GM12875 (cell line): ENCODE measurements at regions not wholly inside any gene's neighbourhood (a gene's known extent, or its start where the extent isn't known, plus 50 kb on each side); places are given as distances from the start of the nearest gene placed in this dataset.

Experiments
- H3K4me3 ChIP-seq: one replicate; pipeline ENCODE4 v1.5.1; 2011; ENCODE audit warnings: low read depth, low read length, control low read depth
- TF ChIP-seq, protein P1 (sequence below): IDR thresholded peaks from 2 replicates; pipeline ENCODE4 v1.5.1; 2011; ENCODE audit warnings: low read depth, mild to moderate bottlenecking, control low read depth, inconsistent platforms, low read length, moderate library complexity, borderline replicate concordance; ENCODE audit not compliant: insufficient read depth

DNA sequence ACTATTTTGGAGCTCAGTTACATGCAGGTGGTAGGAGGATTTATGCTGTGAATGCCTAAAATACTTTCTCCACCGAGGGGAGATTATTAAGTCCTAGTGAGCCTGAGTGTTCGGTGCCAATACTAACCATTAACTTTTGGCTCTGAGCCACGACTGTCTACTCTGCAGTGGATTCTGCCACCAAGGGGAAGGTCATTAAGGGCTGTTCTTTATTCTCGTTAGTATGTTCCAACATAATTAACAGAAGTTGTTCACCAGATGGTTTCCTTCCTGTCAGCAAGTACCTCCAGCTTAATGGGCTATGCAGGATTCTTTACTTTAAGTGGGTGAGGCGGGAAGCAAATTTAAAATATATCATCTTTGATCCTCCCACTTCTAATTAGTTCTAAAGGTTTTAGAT lies 326.3 kb downstream of the BMP4 start:
- TF ChIP-seq, protein P1, sequence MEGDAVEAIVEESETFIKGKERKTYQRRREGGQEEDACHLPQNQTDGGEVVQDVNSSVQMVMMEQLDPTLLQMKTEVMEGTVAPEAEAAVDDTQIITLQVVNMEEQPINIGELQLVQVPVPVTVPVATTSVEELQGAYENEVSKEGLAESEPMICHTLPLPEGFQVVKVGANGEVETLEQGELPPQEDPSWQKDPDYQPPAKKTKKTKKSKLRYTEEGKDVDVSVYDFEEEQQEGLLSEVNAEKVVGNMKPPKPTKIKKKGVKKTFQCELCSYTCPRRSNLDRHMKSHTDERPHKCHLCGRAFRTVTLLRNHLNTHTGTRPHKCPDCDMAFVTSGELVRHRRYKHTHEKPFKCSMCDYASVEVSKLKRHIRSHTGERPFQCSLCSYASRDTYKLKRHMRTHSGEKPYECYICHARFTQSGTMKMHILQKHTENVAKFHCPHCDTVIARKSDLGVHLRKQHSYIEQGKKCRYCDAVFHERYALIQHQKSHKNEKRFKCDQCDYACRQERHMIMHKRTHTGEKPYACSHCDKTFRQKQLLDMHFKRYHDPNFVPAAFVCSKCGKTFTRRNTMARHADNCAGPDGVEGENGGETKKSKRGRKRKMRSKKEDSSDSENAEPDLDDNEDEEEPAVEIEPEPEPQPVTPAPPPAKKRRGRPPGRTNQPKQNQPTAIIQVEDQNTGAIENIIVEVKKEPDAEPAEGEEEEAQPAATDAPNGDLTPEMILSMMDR: no peak
- H3K4me3 ChIP-seq: no peak overlapping the region

DNA sequence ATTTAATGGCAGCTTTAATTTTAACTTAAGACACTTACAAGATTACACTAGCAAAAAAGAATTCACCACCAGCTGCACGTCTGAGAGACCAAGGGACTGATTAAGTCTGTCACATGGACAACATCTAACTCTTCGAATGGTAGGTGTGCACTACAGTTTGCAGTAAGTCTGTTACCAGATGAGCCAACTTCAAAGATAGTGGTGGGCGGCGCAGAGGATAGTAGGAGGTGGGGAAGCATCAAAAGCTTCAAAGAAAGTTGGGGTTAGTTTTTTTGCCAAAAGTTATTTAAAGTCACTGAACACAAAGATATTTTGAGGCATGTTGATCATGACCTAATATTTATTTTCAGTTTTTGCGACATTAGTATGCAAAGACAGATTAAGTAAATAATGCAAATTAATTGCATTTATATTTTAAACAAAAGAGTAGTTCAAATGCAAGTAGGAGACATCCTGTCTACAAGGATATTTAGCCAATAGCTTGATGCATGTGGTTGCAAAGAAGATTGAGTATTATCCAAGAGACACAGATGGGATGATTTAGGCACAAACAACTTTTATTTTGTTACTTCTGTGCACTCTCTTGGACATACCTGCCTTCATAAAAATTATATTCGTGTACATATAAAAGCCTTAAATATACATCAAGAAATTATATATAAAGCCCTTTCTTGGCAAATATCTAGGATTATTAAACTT lies 327.7 kb downstream of the BMP4 start:
- TF ChIP-seq, protein P1: no peak
- no peak overlapping the region for H3K4me3 ChIP-seq

DNA sequence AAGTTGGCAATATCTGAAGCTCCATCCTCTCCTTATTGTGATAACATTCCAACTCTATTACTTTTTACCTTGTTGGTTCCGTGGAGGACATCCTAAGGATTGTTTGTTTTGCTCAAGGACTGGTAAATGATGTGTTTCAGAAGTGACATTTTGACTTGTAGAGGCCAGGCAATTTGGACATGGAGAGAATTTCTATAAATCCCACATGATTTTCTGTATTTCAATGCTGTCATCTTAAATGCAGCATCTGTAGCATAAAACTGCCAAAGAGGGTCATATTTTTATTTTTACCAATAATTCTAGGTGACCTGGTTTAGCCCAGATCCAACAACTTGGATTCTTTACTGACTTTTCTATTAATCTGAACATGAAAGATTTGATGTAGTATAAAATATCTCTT lies 328.4 kb downstream of the BMP4 start:
- no peak overlapping the region for H3K4me3 ChIP-seq
- TF ChIP-seq, protein P1: no peak

DNA sequence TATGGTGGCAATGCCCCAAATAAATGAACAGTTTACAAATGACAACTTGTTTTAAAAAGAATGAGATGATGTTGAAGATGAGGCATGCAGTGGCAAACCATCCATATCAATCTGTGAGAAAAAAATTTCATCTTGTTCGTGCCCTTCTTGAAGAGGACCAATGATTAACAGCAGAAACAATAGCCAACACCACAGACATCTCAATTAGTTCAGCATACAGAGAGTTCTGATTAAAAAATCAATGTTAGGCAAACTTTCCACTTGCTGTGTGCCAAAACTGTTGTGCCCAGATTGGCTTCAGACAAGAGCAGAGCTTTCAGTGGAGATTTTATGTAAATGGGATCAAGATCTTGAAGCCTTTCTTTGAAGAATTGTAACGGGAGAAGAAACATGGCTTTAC lies 329.9 kb downstream of the BMP4 start:
- H3K4me3 ChIP-seq: no peak overlapping the region
- TF ChIP-seq, protein P1: no peak

DNA sequence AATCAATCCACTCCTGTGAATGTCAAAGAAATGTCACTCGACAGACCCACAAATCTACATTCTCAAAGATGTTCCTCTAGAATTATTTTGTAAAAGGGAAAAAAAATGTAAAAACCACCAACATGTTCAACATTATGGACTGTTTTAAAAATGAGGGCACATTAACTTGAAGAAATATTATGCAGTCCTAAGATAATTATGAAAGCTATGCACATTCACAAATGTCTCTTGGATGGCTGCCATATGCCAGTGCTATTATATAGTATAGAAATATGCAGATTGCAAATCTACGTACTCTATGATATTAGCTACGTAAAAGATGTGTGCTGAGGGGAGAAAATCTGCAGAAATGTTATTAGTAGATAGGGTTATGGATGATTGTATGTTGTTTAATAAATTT lies 334.2 kb downstream of the BMP4 start:
- TF ChIP-seq, protein P1: no peak
- no peak overlapping the region for H3K4me3 ChIP-seq

DNA sequence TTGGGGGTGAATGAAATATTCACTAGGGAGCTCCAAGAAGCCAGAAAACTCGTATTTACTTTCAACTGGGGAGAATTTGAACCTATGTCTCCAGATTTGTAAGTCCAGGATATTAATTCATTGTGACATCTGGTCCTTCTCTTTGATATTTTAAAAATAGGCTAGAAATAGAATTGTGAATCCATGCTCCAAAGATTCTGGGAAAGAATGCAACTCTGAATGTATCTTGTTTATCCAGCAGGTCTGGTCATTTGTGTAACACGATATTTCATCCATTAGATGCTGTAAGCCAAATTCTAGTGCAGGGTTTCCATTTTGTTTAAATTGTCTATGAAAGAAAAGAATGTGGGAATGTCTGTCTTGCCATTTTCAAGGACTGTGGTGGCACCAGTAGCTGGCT lies 334.7 kb downstream of the BMP4 start:
- TF ChIP-seq, protein P1: no peak
- H3K4me3 ChIP-seq: no peak overlapping the region

DNA sequence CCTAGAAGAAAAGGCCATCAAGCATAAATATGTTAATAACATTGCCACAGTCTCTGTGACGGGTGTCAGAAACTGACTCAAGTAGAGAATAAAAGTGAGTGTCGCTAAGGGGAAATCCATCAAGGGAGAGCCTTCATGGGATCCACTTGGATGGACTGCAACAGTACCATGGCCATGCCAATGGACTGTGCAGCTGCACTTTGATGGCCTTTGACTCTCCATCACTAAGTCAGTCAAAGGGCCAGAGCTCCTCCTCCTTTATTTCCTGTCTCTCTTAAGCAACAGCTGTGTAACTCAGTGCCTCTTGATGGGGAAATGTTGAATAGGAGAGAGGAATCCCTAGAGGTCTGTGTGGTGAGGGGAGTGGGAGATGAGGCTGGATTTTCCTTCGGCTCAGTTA lies 335.2 kb downstream of the BMP4 start:
- no peak overlapping the region for H3K4me3 ChIP-seq
- TF ChIP-seq, protein P1: no peak
